ENCODE measurements at regions not wholly inside any gene's neighbourhood (a gene's known extent, or its start where the extent isn't known, plus 50 kb on each side); places are given as distances from the start of the nearest gene placed in this dataset.

- Histone ChIP-seq H3K27ac (no peak overlapping the region), H3K36me3 (no peaks in the 10 kb centered on the region), H3K9me3 (no peaks in the 10 kb centered on the region), H3K4me3 (no peak overlapping the region), H3K27me3 (replicated peaks; ENCODE audit: insufficient read depth) (no peaks in the 10 kb centered on the region), H3K4me1 (replicated peaks) (no peaks in the 10 kb centered on the region)
- WGBS, result 91% methylated on average over 4 of the region's 4 CpGs
- no peak for TF ChIP-seq CTCF (IDR thresholded peaks at IDR 0.05)
- TF ChIP-seq POLR2A (IDR thresholded peaks at IDR 0.05), result no peak
- no peak for TF ChIP-seq POLR2AphosphoS5 (IDR thresholded peaks at IDR 0.05)
- no peak for DNase-seq (ENCODE audit: low spot score)
- intact Hi-C loops (cut with DNase I), result no loop called here
Observed at GRCh38 chr9:20030221-20030620, 241.4 kb upstream of the SLC24A2 start.

DNA sequence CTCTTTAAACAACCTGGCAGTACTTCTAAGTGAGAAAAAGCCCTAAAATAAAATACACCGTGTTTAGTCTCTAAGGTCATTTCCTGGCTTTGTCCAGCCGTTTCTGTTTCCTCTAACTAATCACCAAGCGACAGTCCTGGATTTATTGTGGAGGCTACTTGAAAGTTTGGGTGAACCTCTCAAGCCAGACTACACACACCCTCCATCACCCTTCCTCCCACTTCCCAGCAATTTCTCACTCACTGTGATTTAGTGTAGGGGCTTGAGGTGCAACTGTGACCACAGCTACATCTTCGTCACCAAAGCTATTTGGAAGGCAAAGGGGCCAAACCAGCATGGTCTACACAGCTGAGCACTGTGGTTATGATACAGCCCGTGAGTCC lies 240.0 kb upstream of the SLC24A2 start:
- no peak overlapping the region for H3K4me3 ChIP-seq
- no peaks in the 10 kb centered on the region for H3K9me3 ChIP-seq
- 33% methylated on average over 5 of the region's 5 CpGs for WGBS
- intact Hi-C loops (cut with DNase I), result no loop called here
- no peaks in the 10 kb centered on the region for H3K36me3 ChIP-seq
- H3K4me1 ChIP-seq (replicated peaks), result no peaks in the 10 kb centered on the region
- no peak overlapping the region for H3K27ac ChIP-seq
- TF ChIP-seq POLR2A (IDR thresholded peaks at IDR 0.05) (no peak), POLR2AphosphoS5 (IDR thresholded peaks at IDR 0.05) (no peak), CTCF (IDR thresholded peaks at IDR 0.05) (no peak)
- DNase-seq (ENCODE audit: low spot score), result no peak
- H3K27me3 ChIP-seq (replicated peaks; ENCODE audit: insufficient read depth), result no peaks in the 10 kb centered on the region

DNA sequence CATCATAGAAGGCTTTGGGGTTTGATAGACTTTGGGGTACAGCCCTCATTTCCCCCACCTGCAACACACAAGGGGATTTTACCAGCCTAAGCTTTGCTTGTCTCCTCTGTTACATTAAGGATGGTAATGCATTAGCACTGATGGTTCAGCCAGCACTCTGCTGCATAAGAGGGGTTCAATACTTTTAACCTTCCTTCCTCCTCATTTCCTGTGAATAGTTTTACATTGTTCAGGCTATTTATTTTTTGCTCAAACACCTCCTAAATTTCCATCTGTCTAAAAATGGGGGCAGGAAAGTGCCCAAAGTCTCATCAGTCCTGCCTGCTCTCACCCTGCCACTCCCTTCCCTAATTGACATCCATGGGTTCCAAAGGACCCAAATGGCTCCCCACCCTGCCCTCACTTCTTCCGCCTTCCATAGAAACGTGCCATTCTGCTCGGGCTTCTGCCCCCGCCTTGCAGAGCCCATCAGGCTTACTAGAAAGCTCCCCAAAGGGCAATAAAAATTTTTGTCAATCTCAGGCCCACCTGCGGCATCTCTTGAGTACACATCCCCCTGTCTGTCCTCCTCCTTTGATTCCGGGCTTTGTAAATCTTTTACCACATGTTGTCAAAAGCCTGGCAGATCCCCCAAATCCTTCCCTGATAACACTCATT lies 239.5 kb upstream of the SLC24A2 start:
- no peak for DNase-seq (ENCODE audit: low spot score)
- intact Hi-C loops (cut with DNase I), result no loop called here
- Histone ChIP-seq H3K27me3 (replicated peaks; ENCODE audit: insufficient read depth) (no peaks in the 10 kb centered on the region), H3K36me3 (no peaks in the 10 kb centered on the region), H3K27ac (no peak overlapping the region), H3K9me3 (no peaks in the 10 kb centered on the region), H3K4me1 (replicated peaks) (no peaks in the 10 kb centered on the region), H3K4me3 (no peak overlapping the region)
- TF ChIP-seq POLR2A (IDR thresholded peaks at IDR 0.05), result no peak
- no peak for TF ChIP-seq CTCF (IDR thresholded peaks at IDR 0.05)
- no peak for TF ChIP-seq POLR2AphosphoS5 (IDR thresholded peaks at IDR 0.05)
- 38% methylated on average over 6 of the region's 6 CpGs for WGBS

- no peak for DNase-seq (ENCODE audit: low spot score)
- H3K27me3 ChIP-seq (replicated peaks; ENCODE audit: insufficient read depth), result no peaks in the 10 kb centered on the region
- intact Hi-C loops (cut with DNase I), result no loop called here
- H3K27ac ChIP-seq, result no peak overlapping the region
- no peak for TF ChIP-seq POLR2AphosphoS5 (IDR thresholded peaks at IDR 0.05)
- no peak for TF ChIP-seq POLR2A (IDR thresholded peaks at IDR 0.05)
- no peak for TF ChIP-seq CTCF (IDR thresholded peaks at IDR 0.05)
- H3K36me3 ChIP-seq, result no peaks in the 10 kb centered on the region
- WGBS, result 69% methylated on average over 8 of the region's 8 CpGs
- no peaks in the 10 kb centered on the region for H3K9me3 ChIP-seq
- H3K4me1 ChIP-seq (replicated peaks), result no peaks in the 10 kb centered on the region
- H3K4me3 ChIP-seq, result no peak overlapping the region
Observed at GRCh38 chr9:20023961-20024571, 235.2 kb upstream of the SLC24A2 start.

Data from prostate gland (tissue), 2 donors.